Activated T-cell treated with anti-CD3 and anti-CD28 coated beads, Interleukin-2, amount 50 U/mL, for 24 hours (primary cell): ENCODE measurements at regions not wholly inside any gene's neighbourhood (a gene's known extent, or its start where the extent isn't known, plus 50 kb on each side); places are given as distances from the start of the nearest gene placed in this dataset.

Experiments used
- DNase-seq: peaks from one replicate; pipeline ENCODE4 v3.0.0-alpha.2; 2020
- H3K27ac Mint-ChIP-seq: 2 replicates; pipeline ENCODE4 v1.8.0; 2020; ENCODE audit warnings: mild to moderate bottlenecking, mixed read lengths
- H3K27me3 Mint-ChIP-seq: 2 replicates; pipeline ENCODE4 v1.8.0; 2020; ENCODE audit warnings: mixed read lengths
- H3K36me3 Mint-ChIP-seq: 2 replicates; pipeline ENCODE4 v1.8.0; 2020; ENCODE audit warnings: low read depth, mixed read lengths
- H3K4me1 Mint-ChIP-seq: 2 replicates; pipeline ENCODE4 v1.8.0; 2020; ENCODE audit warnings: low read depth, mixed read lengths
- H3K4me3 Mint-ChIP-seq: 2 replicates; pipeline ENCODE4 v1.8.0; 2020; ENCODE audit warnings: mild to moderate bottlenecking, moderate library complexity, mixed read lengths
- H3K9me3 Mint-ChIP-seq: 2 replicates; pipeline ENCODE4 v1.8.0; 2020; ENCODE audit warnings: mixed read lengths

- no peak for DNase-seq
- Mint-ChIP-seq H3K4me3 (no peak overlapping the region), H3K27ac (no peak overlapping the region), H3K36me3 (no peaks in the 10 kb centered on the region), H3K9me3 (peaks cover 12% of the 10 kb centered on the region), H3K27me3 (no peaks in the 10 kb centered on the region), H3K4me1 (no peaks in the 10 kb centered on the region)
Observed at GRCh38 chr7:46806856-46807255, 775.1 kb downstream of the TNS3 start.

DNA sequence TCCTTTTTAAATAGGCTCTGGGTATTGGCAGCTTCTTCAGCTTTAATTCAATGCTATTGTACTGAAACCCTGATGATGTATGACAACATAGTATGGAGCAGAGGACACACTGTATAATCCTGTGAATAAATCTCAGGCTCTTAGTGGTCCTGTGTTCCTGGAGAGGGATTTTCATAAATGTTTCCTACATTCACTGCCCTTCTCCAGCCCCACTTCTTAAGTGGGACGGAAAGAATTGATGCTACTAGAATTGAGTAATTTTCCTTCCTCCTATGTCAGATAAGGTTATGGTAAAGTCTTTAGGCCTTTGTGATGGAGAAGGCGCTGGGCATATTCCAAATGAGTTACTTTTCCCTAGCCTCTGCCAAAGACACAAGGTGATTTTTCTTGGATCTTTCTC is 779.4 kb downstream of the TNS3 start:
- Mint-ChIP-seq H3K27ac (no peak overlapping the region), H3K36me3 (no peaks in the 10 kb centered on the region), H3K4me3 (no peak overlapping the region), H3K27me3 (no peaks in the 10 kb centered on the region), H3K4me1 (no peaks in the 10 kb centered on the region), H3K9me3 (peaks cover 7% of the 10 kb centered on the region)
- DNase-seq, result no peak

- Mint-ChIP-seq H3K27ac (no peak overlapping the region), H3K9me3 (peaks cover 9% of the 10 kb centered on the region), H3K4me1 (no peaks in the 10 kb centered on the region), H3K4me3 (no peak overlapping the region), H3K27me3 (no peaks in the 10 kb centered on the region), H3K36me3 (no peaks in the 10 kb centered on the region)
- no peak for DNase-seq
Observed at GRCh38 chr7:46791188-46791587, 790.7 kb downstream of the TNS3 start.

DNA sequence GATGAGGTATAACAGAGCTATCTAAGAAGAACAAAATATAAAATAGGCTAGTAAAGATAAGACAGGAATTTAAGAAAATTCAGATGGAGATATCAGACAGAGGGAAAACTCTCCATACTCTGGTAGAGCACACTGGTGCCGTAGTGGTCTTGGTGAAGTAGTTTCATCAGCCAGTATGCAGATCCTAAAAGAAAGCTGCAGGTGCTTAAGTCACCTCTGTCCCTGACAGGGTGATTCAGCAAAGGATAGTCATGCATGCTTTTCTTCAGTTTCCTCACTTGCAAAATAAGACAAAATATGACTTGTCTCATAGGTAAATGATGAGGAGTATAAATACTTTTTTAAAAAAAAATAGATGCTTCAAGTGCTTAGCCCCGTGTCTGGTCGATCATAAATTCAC is 794.9 kb downstream of the TNS3 start:
- no peak for DNase-seq
- peaks cover 2% of the 10 kb centered on the region for H3K9me3 Mint-ChIP-seq
- no peaks in the 10 kb centered on the region for H3K27me3 Mint-ChIP-seq
- H3K36me3 Mint-ChIP-seq, result no peaks in the 10 kb centered on the region
- H3K4me3 Mint-ChIP-seq, result no peak overlapping the region
- no peaks in the 10 kb centered on the region for H3K4me1 Mint-ChIP-seq
- no peak overlapping the region for H3K27ac Mint-ChIP-seq

- DNase-seq, result no peak
Observed at GRCh38 chr7:46786221-46786954, 795.5 kb downstream of the TNS3 start.

GRCh38 chr7:46784732-46785131 is 797.2 kb downstream of the TNS3 start:
- Mint-ChIP-seq H3K27ac (no peak overlapping the region), H3K4me3 (no peak overlapping the region), H3K4me1 (no peaks in the 10 kb centered on the region), H3K9me3 (peaks cover 15% of the 10 kb centered on the region), H3K36me3 (no peaks in the 10 kb centered on the region), H3K27me3 (no peaks in the 10 kb centered on the region)
- DNase-seq, result no peak

More at GRCh38 chr7:46786221-46786954, 795.5 kb downstream of the TNS3 start:
- Mint-ChIP-seq H3K4me3 (no peak overlapping the region), H3K9me3 (peaks cover 7% of the 10 kb centered on the region), H3K4me1 (no peaks in the 10 kb centered on the region), H3K27ac (no peak overlapping the region), H3K27me3 (no peaks in the 10 kb centered on the region), H3K36me3 (no peaks in the 10 kb centered on the region)

GRCh38 chr7:46781901-46782439 is 799.9 kb downstream of the TNS3 start:
- Mint-ChIP-seq H3K9me3 (peaks cover 20% of the 10 kb centered on the region), H3K4me1 (no peaks in the 10 kb centered on the region), H3K27me3 (no peaks in the 10 kb centered on the region), H3K36me3 (no peaks in the 10 kb centered on the region), H3K27ac (no peak overlapping the region), H3K4me3 (no peak overlapping the region)
- DNase-seq, result no peak

GRCh38 chr7:46776790-46777189 is 805.1 kb downstream of the TNS3 start:
- Mint-ChIP-seq H3K27me3 (no peaks in the 10 kb centered on the region), H3K9me3 (peaks cover 22% of the 10 kb centered on the region), H3K27ac (no peak overlapping the region), H3K4me1 (no peaks in the 10 kb centered on the region), H3K36me3 (no peaks in the 10 kb centered on the region), H3K4me3 (no peak overlapping the region)
- DNase-seq, result no peak

DNA sequence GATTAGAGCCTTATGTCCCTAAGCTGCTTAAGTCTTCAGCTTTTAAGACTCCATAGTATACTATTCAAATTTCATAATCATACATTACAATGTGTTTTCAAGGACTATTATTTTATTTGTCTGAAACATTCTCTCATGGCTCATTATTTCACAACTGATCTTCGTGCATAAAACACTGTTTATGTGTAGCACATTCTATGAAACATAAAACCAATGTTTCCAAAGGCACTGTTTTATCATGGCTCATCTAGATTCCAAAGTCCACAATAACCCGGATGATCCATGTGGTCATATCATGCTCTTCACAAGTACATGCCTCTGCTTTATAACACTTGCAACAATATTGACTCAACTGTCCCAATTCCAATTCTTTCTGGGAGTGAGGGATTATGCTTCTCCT is 806.1 kb downstream of the TNS3 start:
- H3K27ac Mint-ChIP-seq, result no peak overlapping the region
- H3K9me3 Mint-ChIP-seq, result peaks cover 15% of the 10 kb centered on the region
- no peak overlapping the region for H3K4me3 Mint-ChIP-seq
- DNase-seq, result no peak
- H3K4me1 Mint-ChIP-seq, result no peaks in the 10 kb centered on the region
- no peaks in the 10 kb centered on the region for H3K27me3 Mint-ChIP-seq
- no peaks in the 10 kb centered on the region for H3K36me3 Mint-ChIP-seq

DNA sequence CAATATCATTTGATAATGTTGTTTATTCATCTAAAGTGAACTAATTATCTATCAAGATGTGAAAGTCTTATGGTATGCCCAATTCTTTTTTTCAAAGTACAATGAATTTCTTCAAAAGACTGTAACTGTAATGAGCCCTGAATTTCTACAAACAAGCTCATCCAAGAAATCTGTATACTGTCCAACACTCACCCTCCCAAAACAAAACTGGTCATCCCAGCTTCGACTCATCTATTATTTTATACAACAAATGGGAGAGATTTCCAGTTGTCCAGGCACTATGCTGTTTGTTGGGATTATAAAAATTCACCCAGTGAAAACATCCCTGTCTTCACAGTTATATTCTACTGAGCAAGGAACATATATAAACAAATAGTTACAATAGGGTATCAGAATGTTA is 806.9 kb downstream of the TNS3 start:
- no peaks in the 10 kb centered on the region for H3K36me3 Mint-ChIP-seq
- H3K4me1 Mint-ChIP-seq, result no peaks in the 10 kb centered on the region

GRCh38 chr7:46774515-46774914 is 807.4 kb downstream of the TNS3 start:
- DNase-seq, result no peak
- Mint-ChIP-seq H3K27ac (no peak overlapping the region), H3K36me3 (no peaks in the 10 kb centered on the region), H3K9me3 (peaks cover 15% of the 10 kb centered on the region), H3K4me1 (no peaks in the 10 kb centered on the region), H3K27me3 (no peaks in the 10 kb centered on the region), H3K4me3 (no peak overlapping the region)

More for the DNA sequence above, 806.9 kb downstream of the TNS3 start:
- no peak overlapping the region for H3K4me3 Mint-ChIP-seq
- peaks cover 14% of the 10 kb centered on the region for H3K9me3 Mint-ChIP-seq
- no peak overlapping the region for H3K27ac Mint-ChIP-seq
- no peak for DNase-seq
- no peaks in the 10 kb centered on the region for H3K27me3 Mint-ChIP-seq

DNA sequence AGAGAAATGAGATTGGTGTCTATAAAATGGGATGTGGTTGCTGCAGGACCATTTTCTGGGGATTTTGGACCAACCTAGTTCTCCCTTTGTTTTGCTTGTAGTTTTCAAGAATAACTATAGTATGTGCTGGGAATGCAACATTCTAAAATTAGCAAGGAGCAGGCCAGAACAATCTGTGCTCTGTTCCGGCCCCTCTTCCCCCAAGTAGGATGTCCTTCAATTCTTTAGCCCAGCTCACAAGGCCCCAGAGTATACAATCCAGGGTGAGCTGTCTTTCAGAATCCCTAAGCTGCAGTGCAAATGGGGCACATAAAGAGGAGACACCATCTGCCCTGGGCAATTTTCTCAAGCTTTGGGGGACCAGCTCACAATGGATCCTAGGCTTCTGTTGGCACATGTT is 809.1 kb downstream of the TNS3 start:
- no peak overlapping the region for H3K27ac Mint-ChIP-seq
- no peak overlapping the region for H3K4me3 Mint-ChIP-seq
- DNase-seq, result no peak
- H3K9me3 Mint-ChIP-seq, result peaks cover 18% of the 10 kb centered on the region
- H3K36me3 Mint-ChIP-seq, result no peaks in the 10 kb centered on the region
- no peaks in the 10 kb centered on the region for H3K4me1 Mint-ChIP-seq
- no peaks in the 10 kb centered on the region for H3K27me3 Mint-ChIP-seq

GRCh38 chr7:46767071-46767470 is 814.8 kb downstream of the TNS3 start:
- peaks cover 16% of the 10 kb centered on the region for H3K9me3 Mint-ChIP-seq
- H3K36me3 Mint-ChIP-seq, result no peaks in the 10 kb centered on the region
- H3K27ac Mint-ChIP-seq, result no peak overlapping the region
- H3K4me3 Mint-ChIP-seq, result no peak overlapping the region
- DNase-seq, result no peak
- no peaks in the 10 kb centered on the region for H3K4me1 Mint-ChIP-seq
- H3K27me3 Mint-ChIP-seq, result no peaks in the 10 kb centered on the region

DNA sequence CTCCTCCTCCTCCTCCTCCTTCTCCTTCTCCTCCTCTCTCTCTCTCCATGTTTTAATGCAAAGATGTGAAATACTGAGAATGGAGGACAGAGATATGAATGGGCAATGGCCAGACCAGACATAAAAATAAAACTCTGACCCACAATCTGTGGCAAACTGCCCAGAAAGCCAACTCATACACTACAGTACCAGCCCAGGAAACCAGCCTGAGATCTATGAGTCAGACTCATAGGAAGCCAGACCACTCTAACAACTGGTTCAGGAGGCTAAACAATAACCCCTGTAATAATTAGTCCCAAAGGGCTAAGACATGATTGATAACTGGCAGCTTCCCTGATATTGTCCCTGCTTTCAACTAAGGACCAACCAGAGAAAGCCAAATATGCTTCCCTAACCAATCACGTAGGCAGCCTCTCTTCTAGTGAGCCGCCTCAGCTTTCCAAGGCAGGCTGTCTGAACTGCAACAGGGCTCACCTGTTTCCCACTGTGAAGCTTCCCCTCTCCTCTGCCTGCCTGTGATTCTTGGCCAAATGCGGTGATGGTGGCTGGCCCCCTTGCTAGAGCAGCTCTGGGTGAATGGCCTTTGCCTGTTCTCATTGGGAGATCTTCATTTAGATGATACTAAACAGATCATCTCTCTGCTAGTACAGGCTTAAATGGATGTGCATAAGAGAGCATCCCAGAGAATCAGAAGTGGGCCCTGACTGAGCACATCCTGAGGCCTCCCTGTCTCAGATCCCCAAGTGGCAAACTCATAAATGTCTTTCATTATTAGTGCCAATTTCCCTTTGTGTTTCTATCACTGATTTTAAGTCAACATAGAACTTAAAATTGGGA is 817.6 kb downstream of the TNS3 start:
- Mint-ChIP-seq H3K27ac (no peak overlapping the region), H3K9me3 (peaks cover 12% of the 10 kb centered on the region), H3K4me1 (no peaks in the 10 kb centered on the region), H3K36me3 (no peaks in the 10 kb centered on the region), H3K4me3 (no peak overlapping the region), H3K27me3 (no peaks in the 10 kb centered on the region)
- DNase-seq, result no peak

DNA sequence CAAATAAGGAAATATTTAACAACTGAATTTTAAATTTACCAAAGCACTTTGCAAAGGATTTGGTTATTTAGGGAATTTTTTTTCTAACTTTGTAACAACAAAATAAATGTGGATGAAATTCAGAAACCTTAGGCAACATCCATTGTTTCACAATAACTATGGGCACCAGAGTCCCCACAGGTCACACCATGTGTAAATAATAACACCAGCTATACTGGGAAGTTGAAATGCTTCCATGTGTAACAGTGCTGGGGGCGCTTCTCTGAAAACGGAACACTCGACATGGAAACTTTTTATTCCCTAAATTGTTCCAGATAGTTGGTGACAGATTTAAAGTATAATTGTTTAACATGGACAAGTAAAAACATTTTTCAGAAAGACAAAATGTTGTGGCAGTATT is 818.6 kb downstream of the TNS3 start:
- peaks cover 8% of the 10 kb centered on the region for H3K9me3 Mint-ChIP-seq
- no peaks in the 10 kb centered on the region for H3K27me3 Mint-ChIP-seq
- H3K4me3 Mint-ChIP-seq, result no peak overlapping the region
- DNase-seq, result no peak
- no peak overlapping the region for H3K27ac Mint-ChIP-seq
- no peaks in the 10 kb centered on the region for H3K36me3 Mint-ChIP-seq
- no peaks in the 10 kb centered on the region for H3K4me1 Mint-ChIP-seq
